ENCODE measurements at regions not wholly inside any gene's neighbourhood (a gene's known extent, or its start where the extent isn't known, plus 50 kb on each side); places are given as distances from the start of the nearest gene placed in this dataset.

DNA sequence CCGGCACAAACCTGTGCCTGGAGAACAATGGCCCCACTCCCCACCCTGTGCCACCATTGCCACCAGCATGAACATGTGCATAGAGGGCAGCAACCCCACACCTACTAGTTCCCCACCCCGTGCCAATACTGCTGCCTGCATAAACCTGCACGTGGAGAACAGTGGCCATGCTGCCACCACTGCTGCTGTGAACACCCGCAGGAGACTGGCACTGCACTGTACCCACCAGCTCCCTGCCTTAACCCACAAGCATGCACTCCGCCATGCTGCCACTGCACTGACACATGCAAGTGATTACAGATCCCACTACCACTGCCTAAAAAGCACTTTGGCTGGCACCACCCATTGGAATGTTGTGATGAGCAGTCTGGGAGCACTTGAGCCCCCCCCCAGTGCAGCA, 77.3 kb downstream of the NAA11 start:
- Histone ChIP-seq H4K91ac (ENCODE audit: insufficient read length, low read depth, low read length) (no peak overlapping the region), H4K8ac (replicated peaks; ENCODE audit: insufficient read length, low read depth, low read length) (no peak overlapping the region), H3K27me3 (ENCODE audit: insufficient read depth, low read length) (no peaks in the 10 kb centered on the region), H2BK5ac (ENCODE audit: insufficient read length, low read length) (no peak overlapping the region), H2BK20ac (ENCODE audit: low read depth, low read length, poor library complexity, severe bottlenecking) (no peak overlapping the region), H3K79me2 (ENCODE audit: insufficient read depth, low read length) (no peaks in the 10 kb centered on the region), H3K18ac (ENCODE audit: insufficient read length, low read depth, low read length) (no peak overlapping the region), H4K20me1 (ENCODE audit: control insufficient read depth, insufficient read depth, insufficient read length) (no peaks in the 10 kb centered on the region), H4K5ac (ENCODE audit: insufficient read length, low read depth, low read length) (no peak overlapping the region), H3K9ac (ENCODE audit: extremely low read depth, insufficient read length, low read length) (no peak overlapping the region), H3K79me1 (ENCODE audit: insufficient read depth, low read depth, low read length, poor library complexity, severe bottlenecking) (no peaks in the 10 kb centered on the region), H3K23me2 (ENCODE audit: insufficient read length, low read depth, low read length, poor library complexity, severe bottlenecking) (no peaks in the 10 kb centered on the region), H3K23ac (ENCODE audit: insufficient read length, low read depth, low read length) (no peak overlapping the region), H3K4me1 (ENCODE audit: insufficient read depth, low read length) (no peaks in the 10 kb centered on the region), H3K27ac (ENCODE audit: insufficient read length, low read depth, low read length) (no peak overlapping the region), H2AFZ (ENCODE audit: low read length) (no peak overlapping the region), H2BK12ac (ENCODE audit: insufficient read length, low read depth, low read length) (no peak overlapping the region), H3K9me3 (ENCODE audit: control insufficient read depth, low read depth, low read length) (no peaks in the 10 kb centered on the region), H3K56ac (ENCODE audit: insufficient read length, low read depth, low read length) (no peak overlapping the region), H3K14ac (ENCODE audit: insufficient read depth, low read length) (no peak overlapping the region), H3K4me2 (ENCODE audit: insufficient read depth, insufficient read length, low read length) (no peak overlapping the region), H3T11ph (ENCODE audit: low read length) (no peak overlapping the region), H2BK120ac (ENCODE audit: low read depth, low read length, poor library complexity, severe bottlenecking) (no peak overlapping the region), H2BK15ac (ENCODE audit: low read depth, low read length) (no peak overlapping the region), H3K4ac (ENCODE audit: low read depth, low read length) (no peak overlapping the region), H2AK5ac (ENCODE audit: insufficient read length, low read length) (no peak overlapping the region)
- Mint-ChIP-seq H3K27ac (no peak overlapping the region), H3K36me3 (ENCODE audit: insufficient read depth in 1 of 3, low read depth in 3 of 3) (peaks cover 3 to 11% (median 5%) of the 10 kb centered on the region in 3 experiments), H3K9me3 (peaks cover 12 to 29% of the 10 kb centered on the region in 2 experiments), H3K4me3 (no peak overlapping the region), H3K27me3 (ENCODE audit: low read depth) (no peaks in the 10 kb centered on the region), H3K4me1 (no peaks in the 10 kb centered on the region)
- WGBS (ENCODE audit: extremely low coverage, insufficient read length, low lambda C conversion rate): no CpG with 5 or more reads among the region's 5 CpGs
- TF ChIP-seq, protein P1, sequence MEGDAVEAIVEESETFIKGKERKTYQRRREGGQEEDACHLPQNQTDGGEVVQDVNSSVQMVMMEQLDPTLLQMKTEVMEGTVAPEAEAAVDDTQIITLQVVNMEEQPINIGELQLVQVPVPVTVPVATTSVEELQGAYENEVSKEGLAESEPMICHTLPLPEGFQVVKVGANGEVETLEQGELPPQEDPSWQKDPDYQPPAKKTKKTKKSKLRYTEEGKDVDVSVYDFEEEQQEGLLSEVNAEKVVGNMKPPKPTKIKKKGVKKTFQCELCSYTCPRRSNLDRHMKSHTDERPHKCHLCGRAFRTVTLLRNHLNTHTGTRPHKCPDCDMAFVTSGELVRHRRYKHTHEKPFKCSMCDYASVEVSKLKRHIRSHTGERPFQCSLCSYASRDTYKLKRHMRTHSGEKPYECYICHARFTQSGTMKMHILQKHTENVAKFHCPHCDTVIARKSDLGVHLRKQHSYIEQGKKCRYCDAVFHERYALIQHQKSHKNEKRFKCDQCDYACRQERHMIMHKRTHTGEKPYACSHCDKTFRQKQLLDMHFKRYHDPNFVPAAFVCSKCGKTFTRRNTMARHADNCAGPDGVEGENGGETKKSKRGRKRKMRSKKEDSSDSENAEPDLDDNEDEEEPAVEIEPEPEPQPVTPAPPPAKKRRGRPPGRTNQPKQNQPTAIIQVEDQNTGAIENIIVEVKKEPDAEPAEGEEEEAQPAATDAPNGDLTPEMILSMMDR (conservative IDR thresholded peaks at IDR 0.05): no peak
- DNase-seq: no peak

All from H9 (cell line).